ENCODE measurements at regions not wholly inside any gene's neighbourhood (a gene's known extent, or its start where the extent isn't known, plus 50 kb on each side); places are given as distances from the start of the nearest gene placed in this dataset.

GRCh38 chr5:179431221-179431824, 86.1 kb upstream of the ADAMTS2 start:
- ATAC-seq (ENCODE audit: low FRiP score in 2 of 2) (no peak), DNase-seq (peak in 1 of 2 donors; percentile 12)
- H3K27me3 ChIP-seq: no peaks in the 10 kb centered on the region
- H3K27ac ChIP-seq: no peak overlapping the region
- H3K4me1 ChIP-seq: no peaks in the 10 kb centered on the region
- H3K4me3 ChIP-seq: no peak overlapping the region
- TF ChIP-seq POLR2AphosphoS5 (IDR thresholded peaks at IDR 0.05): no peak
- no peak for TF ChIP-seq POLR2A (IDR thresholded peaks at IDR 0.05)
- TF ChIP-seq CTCF (IDR thresholded peaks at IDR 0.05): no peak
- TF ChIP-seq EP300 (IDR thresholded peaks at IDR 0.05): no peak
- peaks cover 0 to 11% (median 0%) of the 10 kb centered on the region in 4 donors for H3K9me3 ChIP-seq
- H3K36me3 ChIP-seq: no peaks in the 10 kb centered on the region
- WGBS, 2 donors: 66 to 74% methylated on average over 6 of the region's 6 CpGs

GRCh38 chr5:179430193-179431175, 85.2 kb upstream of the ADAMTS2 start:
- WGBS, 2 donors: 82 to 91% methylated on average over 14 to 19 of the region's 22 CpGs
- no peak for ATAC-seq (ENCODE audit: low FRiP score in 2 of 2)
- TF ChIP-seq POLR2AphosphoS5 (IDR thresholded peaks at IDR 0.05) (no peak), EP300 (IDR thresholded peaks at IDR 0.05) (no peak), POLR2A (IDR thresholded peaks at IDR 0.05) (no peak), CTCF (IDR thresholded peaks at IDR 0.05) (no peak)

GRCh38 chr5:179427676-179428056, 82.4 kb upstream of the ADAMTS2 start:
- Histone ChIP-seq H3K9me3 (peaks cover 0 to 1% (median 0%) of the 10 kb centered on the region in 4 donors), H3K27ac (no peak overlapping the region), H3K4me1 (no peaks in the 10 kb centered on the region), H3K4me3 (no peak overlapping the region), H3K36me3 (no peaks in the 10 kb centered on the region), H3K27me3 (no peaks in the 10 kb centered on the region)
- peak in 1 of 2 donors; percentile 70 for DNase-seq
- no peak for TF ChIP-seq POLR2A (IDR thresholded peaks at IDR 0.05)
- TF ChIP-seq CTCF (IDR thresholded peaks at IDR 0.05): no peak
- no peak for TF ChIP-seq POLR2AphosphoS5 (IDR thresholded peaks at IDR 0.05)
- no peak for TF ChIP-seq EP300 (IDR thresholded peaks at IDR 0.05)
- no peak for ATAC-seq (ENCODE audit: low FRiP score in 2 of 2)
- WGBS, 2 donors: 92 to 96% methylated on average over 11 to 19 of the region's 21 CpGs

More at GRCh38 chr5:179430193-179431175, 85.2 kb upstream of the ADAMTS2 start:
- H3K27me3 ChIP-seq: no peaks in the 10 kb centered on the region
- no peaks in the 10 kb centered on the region for H3K36me3 ChIP-seq
- H3K4me3 ChIP-seq: no peak overlapping the region
- peak in 1 of 2 donors; percentile 18 for DNase-seq
- no peak overlapping the region for H3K27ac ChIP-seq
- H3K4me1 ChIP-seq: no peaks in the 10 kb centered on the region
- peaks cover 0 to 11% (median 0%) of the 10 kb centered on the region in 4 donors for H3K9me3 ChIP-seq

- DNase-seq (peak in 1 of 2 donors; percentile 14), ATAC-seq (ENCODE audit: low FRiP score in 2 of 2) (no peak)
- no peaks in the 10 kb centered on the region for H3K9me3 ChIP-seq
- no peak overlapping the region for H3K27ac ChIP-seq
- H3K27me3 ChIP-seq: no peaks in the 10 kb centered on the region
- no peak overlapping the region for H3K4me3 ChIP-seq
- TF ChIP-seq CTCF (IDR thresholded peaks at IDR 0.05) (no peak), EP300 (IDR thresholded peaks at IDR 0.05) (no peak), POLR2A (IDR thresholded peaks at IDR 0.05) (no peak), POLR2AphosphoS5 (IDR thresholded peaks at IDR 0.05) (no peak)
- H3K4me1 ChIP-seq: no peaks in the 10 kb centered on the region
- 61 to 71% methylated on average over 22 to 23 of the region's 28 CpGs for WGBS, 2 donors
- H3K36me3 ChIP-seq: no peaks in the 10 kb centered on the region
These were observed 81.9 kb upstream of the ADAMTS2 start for GRCh38 chr5:179427032-179427675.

Data from upper lobe of left lung (tissue), 6 donors.